Adipocyte (in vitro differentiated cells): ENCODE measurements at regions not wholly inside any gene's neighbourhood (a gene's known extent, or its start where the extent isn't known, plus 50 kb on each side); places are given as distances from the start of the nearest gene placed in this dataset.

Source experiments
- DNase-seq: peaks from one replicate; pipeline ENCODE4 v3.0.0-alpha.2; 2015; ENCODE audit warnings: low read depth
- H3K27me3 ChIP-seq: replicated peaks from 2 replicates; pipeline ENCODE4 v1.7.0; 2013; ENCODE audit warnings: mild to moderate bottlenecking, low read length, moderate library complexity; ENCODE audit not compliant: control insufficient read depth, insufficient read depth
- H3K36me3 ChIP-seq: 2 replicates; pipeline ENCODE4 v1.7.0; 2013; ENCODE audit warnings: low read length, mild to moderate bottlenecking, moderate library complexity; ENCODE audit not compliant: control insufficient read depth, insufficient read depth, severe bottlenecking
- H3K4me1 ChIP-seq: 2 replicates; pipeline ENCODE4 v1.7.0; 2013; ENCODE audit warnings: mild to moderate bottlenecking, low read length, moderate library complexity; ENCODE audit not compliant: control insufficient read depth, insufficient read depth
- H3K4me3 ChIP-seq: 2 replicates; pipeline ENCODE4 v1.7.0; 2013; ENCODE audit warnings: mild to moderate bottlenecking, low read length, moderate library complexity
- H3K9ac ChIP-seq: 2 replicates; pipeline ENCODE4 v1.7.0; 2013; ENCODE audit warnings: mild to moderate bottlenecking, low read length, moderate library complexity
- H3K9me3 ChIP-seq: 2 replicates; pipeline ENCODE4 v1.7.0; 2013; ENCODE audit warnings: mild to moderate bottlenecking, low read length, moderate library complexity; ENCODE audit not compliant: control insufficient read depth

DNA sequence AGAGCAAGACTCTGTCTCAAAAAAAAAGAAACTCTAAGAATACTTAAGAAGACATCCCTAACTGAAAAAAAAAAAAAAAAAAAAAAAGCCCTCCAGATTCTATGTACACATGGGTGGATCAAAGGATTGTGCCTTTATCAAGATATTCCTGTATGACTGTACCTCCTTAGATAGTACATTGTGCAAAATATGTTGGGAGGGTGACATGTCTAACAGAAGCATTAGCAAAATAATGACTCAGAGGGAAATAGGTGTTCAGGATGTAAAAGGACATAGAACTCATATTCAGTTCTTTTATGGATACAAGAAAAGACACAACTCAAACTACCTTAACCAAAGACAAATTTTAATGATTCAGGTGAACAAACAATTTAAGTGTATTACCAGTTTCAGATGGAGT lies 269.8 kb upstream of the KAZN start:
- no peak for DNase-seq
- Histone ChIP-seq H3K4me3 (no peak overlapping the region), H3K9me3 (peaks cover 7% of the 10 kb centered on the region), H3K4me1 (peaks cover 4% of the 10 kb centered on the region), H3K9ac (no peak overlapping the region), H3K27me3 (no peaks in the 10 kb centered on the region), H3K36me3 (no peaks in the 10 kb centered on the region)

DNA sequence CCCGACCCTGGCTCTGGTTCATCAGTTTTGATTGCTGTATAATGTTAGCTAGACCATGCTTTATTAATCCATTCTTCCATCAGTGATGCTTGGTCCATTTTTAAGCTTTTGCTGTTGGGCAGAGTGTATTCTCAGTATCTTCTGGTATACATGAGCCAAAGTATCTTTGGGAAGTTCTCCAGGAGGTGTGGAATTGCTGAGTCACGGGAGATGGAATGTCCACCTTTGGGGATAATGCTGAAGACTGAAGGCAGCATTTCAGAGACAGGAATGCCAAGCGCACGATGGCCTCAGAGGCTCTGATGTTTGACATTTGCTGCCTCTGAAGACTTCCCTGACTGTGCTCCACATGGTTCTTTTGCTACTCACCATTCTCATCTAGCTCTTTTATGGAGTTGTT lies 266.3 kb upstream of the KAZN start:
- no peak for DNase-seq
- Histone ChIP-seq H3K36me3 (no peaks in the 10 kb centered on the region), H3K4me1 (peaks cover 4% of the 10 kb centered on the region)

GRCh38 chr1:14334336-14335176 lies 263.9 kb upstream of the KAZN start:
- DNase-seq: no peak
- Histone ChIP-seq H3K9ac (no peak overlapping the region), H3K27me3 (no peaks in the 10 kb centered on the region), H3K4me1 (peaks cover 4% of the 10 kb centered on the region), H3K36me3 (no peaks in the 10 kb centered on the region), H3K9me3 (peaks cover 7% of the 10 kb centered on the region), H3K4me3 (no peak overlapping the region)

More for the DNA sequence above, 266.3 kb upstream of the KAZN start:
- Histone ChIP-seq H3K27me3 (no peaks in the 10 kb centered on the region), H3K4me3 (no peak overlapping the region), H3K9me3 (peaks cover 7% of the 10 kb centered on the region), H3K9ac (no peak overlapping the region)

DNA sequence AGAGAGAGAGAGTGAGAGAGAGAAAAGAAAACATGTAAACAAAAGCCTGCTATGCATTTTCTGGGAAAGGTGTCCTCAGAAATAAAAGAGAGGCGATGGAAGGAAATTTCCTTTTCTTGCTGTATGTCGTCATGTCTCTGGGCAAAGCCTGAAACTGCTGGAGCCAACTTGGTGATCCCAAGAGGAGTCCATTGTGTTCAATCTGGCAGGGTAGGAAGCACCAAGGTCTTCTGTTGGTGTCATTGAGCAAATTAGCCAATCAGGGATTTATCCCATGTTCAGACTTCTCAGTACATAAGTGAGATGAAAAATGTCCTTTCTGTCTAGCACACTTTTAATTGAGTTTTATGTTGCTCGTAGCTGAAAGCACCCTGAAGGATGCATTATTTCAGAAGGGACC lies 260.0 kb upstream of the KAZN start:
- Histone ChIP-seq H3K4me1 (no peaks in the 10 kb centered on the region), H3K27me3 (no peaks in the 10 kb centered on the region), H3K9ac (no peak overlapping the region), H3K4me3 (no peak overlapping the region), H3K36me3 (no peaks in the 10 kb centered on the region), H3K9me3 (no peaks in the 10 kb centered on the region)
- DNase-seq: no peak

- H3K27me3 ChIP-seq: no peaks in the 10 kb centered on the region
- DNase-seq: no peak
- H3K4me1 ChIP-seq: no peaks in the 10 kb centered on the region
- no peaks in the 10 kb centered on the region for H3K36me3 ChIP-seq
- no peaks in the 10 kb centered on the region for H3K9me3 ChIP-seq
- H3K4me3 ChIP-seq: no peak overlapping the region
- H3K9ac ChIP-seq: no peak overlapping the region
Observed at GRCh38 chr1:14339288-14339687, 259.2 kb upstream of the KAZN start.

DNA sequence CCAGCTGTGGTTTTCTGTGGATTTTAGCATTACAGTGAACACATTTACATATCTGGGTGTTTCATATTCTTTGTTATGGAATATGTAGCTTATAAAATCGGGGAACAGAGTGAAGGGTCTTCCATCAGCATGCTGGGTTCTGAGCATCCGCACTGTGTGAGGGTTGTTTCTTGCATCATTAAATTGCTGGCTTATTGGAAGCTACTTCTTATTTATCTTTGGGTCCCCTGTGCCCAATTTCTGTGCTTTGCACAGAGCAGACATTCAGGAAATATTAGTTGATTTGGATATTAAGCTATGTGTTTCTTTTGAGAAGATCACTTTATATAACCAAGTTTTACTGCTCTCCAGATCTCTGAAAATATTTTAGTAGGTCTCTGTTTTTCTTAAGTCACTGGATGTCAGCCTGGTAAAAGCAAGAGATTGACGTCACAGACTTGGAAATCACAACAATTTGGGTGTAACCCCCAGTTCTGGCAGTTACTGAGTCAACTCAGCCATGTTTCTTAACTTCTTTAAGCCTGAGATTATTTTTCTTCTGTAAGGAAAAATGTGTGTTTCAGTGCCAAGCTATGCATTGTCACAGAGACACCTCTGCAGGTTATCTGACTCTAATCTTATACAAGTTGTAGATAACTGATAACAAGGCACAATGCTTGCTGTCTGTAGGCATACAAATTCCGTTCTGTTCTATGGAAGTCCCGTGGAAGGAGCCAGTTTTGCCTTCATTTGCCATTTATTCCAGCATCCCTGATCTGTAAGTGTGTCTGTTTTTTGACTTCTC lies 258.3 kb upstream of the KAZN start:
- H3K9ac ChIP-seq: no peak overlapping the region
- peak; percentile 39 for DNase-seq
- H3K4me3 ChIP-seq: no peak overlapping the region
- no peaks in the 10 kb centered on the region for H3K4me1 ChIP-seq
- H3K9me3 ChIP-seq: no peaks in the 10 kb centered on the region
- H3K27me3 ChIP-seq: no peaks in the 10 kb centered on the region
- no peaks in the 10 kb centered on the region for H3K36me3 ChIP-seq

- Histone ChIP-seq H3K4me3 (no peak overlapping the region), H3K4me1 (peaks cover 5% of the 10 kb centered on the region), H3K9me3 (no peaks in the 10 kb centered on the region), H3K36me3 (no peaks in the 10 kb centered on the region), H3K9ac (no peak overlapping the region), H3K27me3 (no peaks in the 10 kb centered on the region)
- no peak for DNase-seq
Observed at GRCh38 chr1:14341147-14341546, 257.3 kb upstream of the KAZN start.

GRCh38 chr1:14345946-14346550 lies 252.4 kb upstream of the KAZN start:
- H3K4me1 ChIP-seq: peaks cover 8% of the 10 kb centered on the region
- H3K9me3 ChIP-seq: no peaks in the 10 kb centered on the region
- H3K9ac ChIP-seq: no peak overlapping the region
- no peak for DNase-seq
- H3K4me3 ChIP-seq: no peak overlapping the region
- H3K27me3 ChIP-seq: no peaks in the 10 kb centered on the region
- H3K36me3 ChIP-seq: no peaks in the 10 kb centered on the region

GRCh38 chr1:14347186-14347585 lies 251.3 kb upstream of the KAZN start:
- H3K9ac ChIP-seq: no peak overlapping the region
- no peaks in the 10 kb centered on the region for H3K36me3 ChIP-seq
- H3K9me3 ChIP-seq: no peaks in the 10 kb centered on the region
- no peak for DNase-seq
- no peaks in the 10 kb centered on the region for H3K27me3 ChIP-seq
- peaks cover 8% of the 10 kb centered on the region for H3K4me1 ChIP-seq
- no peak overlapping the region for H3K4me3 ChIP-seq

DNA sequence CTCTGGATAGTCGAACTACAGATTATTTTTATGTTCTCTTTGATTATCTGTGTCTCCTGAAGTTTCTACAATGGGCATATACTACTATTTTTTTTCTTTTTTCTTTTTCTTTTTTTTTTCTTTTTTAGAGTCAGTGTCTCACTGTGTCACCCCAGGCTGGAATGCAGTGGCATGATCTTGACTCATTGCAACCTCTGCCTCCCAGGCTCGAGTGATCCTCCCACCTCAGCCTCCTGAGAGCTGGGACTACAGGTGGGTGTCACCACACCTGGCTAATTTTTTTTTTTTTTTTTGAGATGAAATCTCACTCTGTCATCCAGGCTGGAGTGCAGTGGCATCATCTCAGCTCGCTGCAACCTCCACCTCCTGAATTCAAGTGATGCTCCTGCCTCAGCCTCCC lies 250.7 kb upstream of the KAZN start:
- peaks cover 8% of the 10 kb centered on the region for H3K4me1 ChIP-seq
- no peak overlapping the region for H3K4me3 ChIP-seq
- no peak for DNase-seq
- H3K36me3 ChIP-seq: no peaks in the 10 kb centered on the region
- H3K9me3 ChIP-seq: no peaks in the 10 kb centered on the region
- no peaks in the 10 kb centered on the region for H3K27me3 ChIP-seq
- H3K9ac ChIP-seq: no peak overlapping the region

GRCh38 chr1:14350197-14350596 lies 248.3 kb upstream of the KAZN start:
- H3K4me1 ChIP-seq: peaks cover 8% of the 10 kb centered on the region
- no peak overlapping the region for H3K9ac ChIP-seq
- no peak for DNase-seq
- H3K4me3 ChIP-seq: no peak overlapping the region
- no peaks in the 10 kb centered on the region for H3K27me3 ChIP-seq
- peaks cover 3% of the 10 kb centered on the region for H3K9me3 ChIP-seq
- H3K36me3 ChIP-seq: no peaks in the 10 kb centered on the region
